SU-DHL-6 (cell line): ENCODE measurements at regions not wholly inside any gene's neighbourhood (a gene's known extent, or its start where the extent isn't known, plus 50 kb on each side); places are given as distances from the start of the nearest gene placed in this dataset.

ENCODE experiments used
- H2AFZ ChIP-seq: fragments of 200-600 bp; sonication (generic); 2 replicates; pipeline ENCODE4 v1.6.1; 2014; ENCODE audit warnings: low read depth, mild to moderate bottlenecking, moderate library complexity, mixed read lengths, antibody characterized with exemption, low read length; ENCODE audit not compliant: severe bottlenecking
- H3F3A ChIP-seq: fragments of 200-600 bp; shearing (Covaris generic); 2 replicates; pipeline ENCODE4 v1.6.0; 2016; ENCODE audit warnings: antibody characterized with exemption, mild to moderate bottlenecking; ENCODE audit not compliant: insufficient read depth
- H3K27ac ChIP-seq: fragments of 200-600 bp; sonication (generic); 2 replicates; pipeline ENCODE4 v1.5.1; 2016; ENCODE audit warnings: low read depth, mild to moderate bottlenecking, low read length, moderate library complexity, mixed read lengths
- H3K27me3 ChIP-seq: fragments of 200-600 bp; sonication (generic), shearing (Covaris generic); 2 replicates; pipeline ENCODE4 v1.6.0; 2014; ENCODE audit warnings: mild to moderate bottlenecking, low read length
- H3K36me3 ChIP-seq: fragments of 200-600 bp; sonication (generic); 2 replicates; pipeline ENCODE4 v1.6.1; 2014; ENCODE audit warnings: mild to moderate bottlenecking, low read length, mixed read lengths
- H3K4me2 ChIP-seq: fragments of 300-600, 200-600 bp; shearing (Covaris generic), sonication (generic); 2 replicates; pipeline ENCODE4 v1.6.0; 2014; ENCODE audit warnings: low read length, low read depth, mild to moderate bottlenecking; ENCODE audit not compliant: poor library complexity, severe bottlenecking
- H3K4me3 ChIP-seq: fragments of 200-600 bp; sonication (generic); 2 replicates; pipeline ENCODE4 v1.5.1; 2014; ENCODE audit warnings: antibody characterized with exemption, low read length, mild to moderate bottlenecking, mixed read lengths; ENCODE audit not compliant: insufficient read depth, poor library complexity, severe bottlenecking
- H3K79me2 ChIP-seq: fragments of 200-600 bp; sonication (generic); 2 replicates; pipeline ENCODE4 v1.6.1; 2014; ENCODE audit warnings: mild to moderate bottlenecking, low read length, moderate library complexity; ENCODE audit not compliant: insufficient read depth
- H3K9ac ChIP-seq: fragments of 200-600 bp; sonication (generic); 2 replicates; pipeline ENCODE4 v1.7.0; 2014; ENCODE audit warnings: mild to moderate bottlenecking, low read length
- H3K9me2 ChIP-seq: fragments of 200-600 bp; sonication (generic); replicated peaks from 2 replicates; pipeline ENCODE4 v1.6.1; 2014; ENCODE audit warnings: low read length; ENCODE audit not compliant: insufficient read depth
- H3K9me3 ChIP-seq: fragments of 200-600 bp; sonication (generic); 2 replicates; pipeline ENCODE4 v1.6.1; 2014; ENCODE audit warnings: low read length, mixed read lengths; ENCODE audit not compliant: insufficient read depth
- H4K20me1 ChIP-seq: fragments of 200-600 bp; sonication (generic); 2 replicates; pipeline ENCODE4 v1.6.1; 2014; ENCODE audit warnings: low read depth, mild to moderate bottlenecking, antibody characterized with exemption, low read length, moderate library complexity, mixed read lengths
- CTCF ChIP-seq: fragments of 200-600 bp; sonication (generic); IDR thresholded peaks from one replicate; pipeline ENCODE4 v1.5.1; 2017; ENCODE audit warnings: antibody characterized with exemption, mild to moderate bottlenecking, low read length, moderate library complexity; ENCODE audit not compliant: insufficient read depth, poor library complexity, severe bottlenecking
- EZH2phosphoT487 ChIP-seq: fragments of 200-600 bp; sonication (generic), shearing (Covaris generic); conservative IDR thresholded peaks from 2 replicates; pipeline ENCODE4 v1.6.1; 2018; ENCODE audit warnings: mild to moderate bottlenecking, antibody characterized with exemption, low read length, moderate library complexity, mixed read lengths

- Histone ChIP-seq H3K27me3 (no peaks in the 10 kb centered on the region), H3K79me2 (no peaks in the 10 kb centered on the region), H3K9ac (no peak overlapping the region), H3K9me2 (no peaks in the 10 kb centered on the region), H3K36me3 (no peaks in the 10 kb centered on the region), H3K4me3 (no peak overlapping the region), H3K27ac (no peak overlapping the region), H3F3A (no peaks in the 10 kb centered on the region), H3K9me3 (no peaks in the 10 kb centered on the region), H2AFZ (no peak overlapping the region), H4K20me1 (no peaks in the 10 kb centered on the region), H3K4me2 (no peak overlapping the region)
- no peak for TF ChIP-seq CTCF
- no peak for TF ChIP-seq EZH2phosphoT487
These were observed 256.9 kb downstream of the PARM1 start for GRCh38 chr4:75189711-75190335.

- no peaks in the 10 kb centered on the region for H3K9me2 ChIP-seq
- H3K79me2 ChIP-seq = no peaks in the 10 kb centered on the region
- no peaks in the 10 kb centered on the region for H3K27me3 ChIP-seq
- H3F3A ChIP-seq = no peaks in the 10 kb centered on the region
- peak overlapping the region; percentile 15 for H3K4me2 ChIP-seq
- H3K36me3 ChIP-seq = no peaks in the 10 kb centered on the region
- H3K9me3 ChIP-seq = no peaks in the 10 kb centered on the region
- TF ChIP-seq CTCF = no peak
- no peak for TF ChIP-seq EZH2phosphoT487
- no peak overlapping the region for H3K4me3 ChIP-seq
- H3K27ac ChIP-seq = no peak overlapping the region
- H3K9ac ChIP-seq = no peak overlapping the region
- no peak overlapping the region for H2AFZ ChIP-seq
- no peaks in the 10 kb centered on the region for H4K20me1 ChIP-seq
These were observed 248.2 kb downstream of the PARM1 start for GRCh38 chr4:75180790-75181776.

GRCh38 chr4:75180217-75180616, 247.3 kb downstream of the PARM1 start:
- no peaks in the 10 kb centered on the region for H3K27me3 ChIP-seq
- no peaks in the 10 kb centered on the region for H3K9me3 ChIP-seq
- no peaks in the 10 kb centered on the region for H3F3A ChIP-seq
- H3K79me2 ChIP-seq = no peaks in the 10 kb centered on the region
- no peaks in the 10 kb centered on the region for H4K20me1 ChIP-seq
- H3K9me2 ChIP-seq = no peaks in the 10 kb centered on the region
- no peak overlapping the region for H3K9ac ChIP-seq
- TF ChIP-seq CTCF (no peak), EZH2phosphoT487 (no peak)
- H3K4me3 ChIP-seq = no peak overlapping the region
- H3K27ac ChIP-seq = no peak overlapping the region
- no peak overlapping the region for H3K4me2 ChIP-seq
- H3K36me3 ChIP-seq = no peaks in the 10 kb centered on the region
- H2AFZ ChIP-seq = no peak overlapping the region
